Fibroblast of skin of scalp (primary cell): ENCODE measurements at regions not wholly inside any gene's neighbourhood (a gene's known extent, or its start where the extent isn't known, plus 50 kb on each side); places are given as distances from the start of the nearest gene placed in this dataset.
"Not testable (repeated sequence)": the region's sequence is repeated elsewhere in the genome, so short reads cannot be mapped to it uniquely, and the experiment has no call there.

Source experiments
- DNase-seq: peaks from one replicate; pipeline ENCODE4 v3.0.0-alpha.2; 2013

- DNase-seq: no peak
Measured at GRCh38 chr3:72169561-72170472, 384.9 kb upstream of the PROK2 start.

GRCh38 chr3:72169120-72169519 lies 384.2 kb upstream of the PROK2 start:
- DNase-seq: no peak

- no peak for DNase-seq
Measured at GRCh38 chr3:72165808-72166207, 380.9 kb upstream of the PROK2 start.

- peak; percentile 35 for DNase-seq
Measured at GRCh38 chr3:72165317-72165716, 380.4 kb upstream of the PROK2 start.

GRCh38 chr3:72164635-72164978 lies 379.7 kb upstream of the PROK2 start:
- DNase-seq: no peak

- DNase-seq: no peak
Measured at GRCh38 chr3:72163809-72164634, 379.1 kb upstream of the PROK2 start.

- no peak for DNase-seq
Measured at GRCh38 chr3:72162649-72163184, 377.8 kb upstream of the PROK2 start.

- peak; percentile 37 for DNase-seq
Measured at GRCh38 chr3:72161881-72162595, 377.1 kb upstream of the PROK2 start.

GRCh38 chr3:72161285-72161684 lies 376.3 kb upstream of the PROK2 start:
- DNase-seq: not testable (repeated sequence)

- DNase-seq: no peak
Measured at GRCh38 chr3:72160351-72160750, 375.4 kb upstream of the PROK2 start.

GRCh38 chr3:72159487-72159886 lies 374.5 kb upstream of the PROK2 start:
- DNase-seq: no peak

- DNase-seq: no peak
Measured at GRCh38 chr3:72158639-72159326, 373.8 kb upstream of the PROK2 start.

- no peak for DNase-seq
Measured at GRCh38 chr3:72157748-72158638, 373.0 kb upstream of the PROK2 start.

- peak; percentile 98 for DNase-seq
Measured at GRCh38 chr3:72155391-72156064, 370.6 kb upstream of the PROK2 start.

GRCh38 chr3:72154391-72155335 lies 369.7 kb upstream of the PROK2 start:
- peak; percentile 40 for DNase-seq

- no peak for DNase-seq
Measured at GRCh38 chr3:72153477-72154314, 368.7 kb upstream of the PROK2 start.

GRCh38 chr3:72152551-72153476 lies 367.9 kb upstream of the PROK2 start:
- peak; percentile 77 for DNase-seq
